Skeletal muscle tissue (tissue), 3 donors: ENCODE measurements at regions not wholly inside any gene's neighbourhood (a gene's known extent, or its start where the extent isn't known, plus 50 kb on each side); places are given as distances from the start of the nearest gene placed in this dataset.

Source experiments
- H3K27ac ChIP-seq: one replicate; pipeline ENCODE4 v1.7.0; 2013; ENCODE audit warnings: mild to moderate bottlenecking, low read depth, low read length, inconsistent platforms
- H3K27me3 ChIP-seq, 3 donors: one replicate each; pipeline ENCODE4 v1.7.0; 2013; ENCODE audit warnings: low read length in 3 of 3; ENCODE audit not compliant: control insufficient read depth in 3 of 3, insufficient read depth in 3 of 3
- H3K36me3 ChIP-seq, 3 donors: one replicate each; pipeline ENCODE4 v1.7.0; 2013; ENCODE audit warnings: low read length in 3 of 3; ENCODE audit not compliant: control insufficient read depth in 3 of 3, insufficient read depth in 3 of 3
- H3K4me1 ChIP-seq, 3 donors: one replicate each; pipeline ENCODE4 v1.7.0; 2013; ENCODE audit warnings: low read length in 3 of 3, mild to moderate bottlenecking in 3 of 3; ENCODE audit not compliant: control insufficient read depth in 3 of 3, insufficient read depth in 3 of 3
- H3K4me3 ChIP-seq, 3 donors: one replicate each; pipeline ENCODE4 v1.7.0; 2013; ENCODE audit warnings: low read length in 3 of 3
- H3K9ac ChIP-seq, 3 donors: one replicate each; pipeline ENCODE4 v1.7.0; 2013; ENCODE audit warnings: low read length in 3 of 3, mild to moderate bottlenecking in 3 of 3, moderate library complexity in 2 of 3, low read depth in 1 of 3
- H3K9me3 ChIP-seq, 3 donors: one replicate each; pipeline ENCODE4 v1.7.0; 2013; ENCODE audit warnings: low read length in 3 of 3; ENCODE audit not compliant: control insufficient read depth in 3 of 3
- donor health status: Osteomylitis.

GRCh38 chr2:2560374-2561015 is 229.4 kb upstream of the MYT1L start:
- H3K9ac ChIP-seq, result no peak overlapping the region
- H3K4me1 ChIP-seq, result no peaks in the 10 kb centered on the region
- peaks cover 0 to 4% (median 3%) of the 10 kb centered on the region in 3 donors for H3K27me3 ChIP-seq
- no peak overlapping the region for H3K4me3 ChIP-seq
- no peaks in the 10 kb centered on the region for H3K36me3 ChIP-seq
- H3K27ac ChIP-seq, result no peak overlapping the region
- H3K9me3 ChIP-seq, result no peaks in the 10 kb centered on the region

GRCh38 chr2:2558476-2558875 is 227.4 kb upstream of the MYT1L start:
- H3K9me3 ChIP-seq, result peaks cover 0 to 4% (median 0%) of the 10 kb centered on the region in 3 donors
- H3K4me1 ChIP-seq, result no peaks in the 10 kb centered on the region
- H3K27me3 ChIP-seq, result peaks cover 0 to 4% (median 3%) of the 10 kb centered on the region in 3 donors
- H3K27ac ChIP-seq, result no peak overlapping the region
- no peak overlapping the region for H3K9ac ChIP-seq
- H3K36me3 ChIP-seq, result no peaks in the 10 kb centered on the region
- H3K4me3 ChIP-seq, result no peak overlapping the region

- Histone ChIP-seq H3K27me3 (peaks cover 0 to 4% (median 3%) of the 10 kb centered on the region in 3 donors), H3K9ac (no peak overlapping the region), H3K36me3 (no peaks in the 10 kb centered on the region), H3K4me3 (no peak overlapping the region), H3K4me1 (no peaks in the 10 kb centered on the region), H3K27ac (no peak overlapping the region), H3K9me3 (peaks cover 0 to 4% (median 2%) of the 10 kb centered on the region in 3 donors)
Measured at GRCh38 chr2:2557475-2557874, 226.4 kb upstream of the MYT1L start.

GRCh38 chr2:2550856-2551255 is 219.8 kb upstream of the MYT1L start:
- H3K4me3 ChIP-seq, result no peak overlapping the region
- H3K27me3 ChIP-seq, result peaks cover 0 to 3% (median 0%) of the 10 kb centered on the region in 3 donors
- no peaks in the 10 kb centered on the region for H3K36me3 ChIP-seq
- H3K27ac ChIP-seq, result no peak overlapping the region
- no peak overlapping the region for H3K9ac ChIP-seq
- peaks cover 0 to 4% (median 3%) of the 10 kb centered on the region in 3 donors for H3K9me3 ChIP-seq
- H3K4me1 ChIP-seq, result no peaks in the 10 kb centered on the region

GRCh38 chr2:2547911-2548310 is 216.8 kb upstream of the MYT1L start:
- Histone ChIP-seq H3K9ac (no peak overlapping the region), H3K4me3 (no peak overlapping the region), H3K36me3 (no peaks in the 10 kb centered on the region)

GRCh38 chr2:2547451-2547850 is 216.4 kb upstream of the MYT1L start:
- H3K27me3 ChIP-seq, result peaks cover 0 to 4% (median 0%) of the 10 kb centered on the region in 3 donors
- peaks cover 0 to under 1% (median 0%) of the 10 kb centered on the region in 3 donors for H3K9me3 ChIP-seq
- no peaks in the 10 kb centered on the region for H3K4me1 ChIP-seq
- H3K4me3 ChIP-seq, result no peak overlapping the region
- no peaks in the 10 kb centered on the region for H3K36me3 ChIP-seq
- no peak overlapping the region for H3K9ac ChIP-seq
- H3K27ac ChIP-seq, result no peak overlapping the region

More at GRCh38 chr2:2547911-2548310, 216.8 kb upstream of the MYT1L start:
- Histone ChIP-seq H3K27me3 (peaks cover 0 to 4% (median 0%) of the 10 kb centered on the region in 3 donors), H3K27ac (no peak overlapping the region), H3K9me3 (peaks cover 0 to 3% (median 0%) of the 10 kb centered on the region in 3 donors), H3K4me1 (no peaks in the 10 kb centered on the region)

GRCh38 chr2:2546046-2546445 is 215.0 kb upstream of the MYT1L start:
- Histone ChIP-seq H3K4me3 (no peak overlapping the region), H3K9me3 (no peaks in the 10 kb centered on the region), H3K4me1 (peaks cover 5 to 7% (median 6%) of the 10 kb centered on the region in 3 donors), H3K9ac (no peak overlapping the region), H3K27ac (no peak overlapping the region), H3K27me3 (peaks cover 0 to 4% (median 0%) of the 10 kb centered on the region in 3 donors), H3K36me3 (no peaks in the 10 kb centered on the region)

- Histone ChIP-seq H3K36me3 (no peaks in the 10 kb centered on the region), H3K9me3 (no peaks in the 10 kb centered on the region), H3K27ac (no peak overlapping the region), H3K4me1 (peaks cover 6 to 17% (median 15%) of the 10 kb centered on the region in 3 donors), H3K4me3 (peak overlapping the region in 1 of 3 donors; percentile 13), H3K9ac (no peak overlapping the region), H3K27me3 (peaks cover 0 to 6% (median 0%) of the 10 kb centered on the region in 3 donors)
Measured at GRCh38 chr2:2542966-2543611, 212.0 kb upstream of the MYT1L start.

- Histone ChIP-seq H3K36me3 (no peaks in the 10 kb centered on the region), H3K4me3 (no peak overlapping the region), H3K9ac (no peak overlapping the region), H3K27me3 (peaks cover 0 to 6% (median 0%) of the 10 kb centered on the region in 3 donors), H3K27ac (no peak overlapping the region), H3K9me3 (no peaks in the 10 kb centered on the region), H3K4me1 (peaks cover 6 to 17% (median 15%) of the 10 kb centered on the region in 3 donors)
Measured at GRCh38 chr2:2542316-2542715, 211.2 kb upstream of the MYT1L start.

GRCh38 chr2:2540406-2540805 is 209.3 kb upstream of the MYT1L start:
- peak overlapping the region in 1 of 3 donors; percentile 35 for H3K4me3 ChIP-seq
- no peak overlapping the region for H3K9ac ChIP-seq
- no peaks in the 10 kb centered on the region for H3K9me3 ChIP-seq
- H3K27me3 ChIP-seq, result peaks cover 0 to 9% (median 0%) of the 10 kb centered on the region in 3 donors
- H3K36me3 ChIP-seq, result no peaks in the 10 kb centered on the region
- H3K4me1 ChIP-seq, result peaks cover 6 to 17% (median 15%) of the 10 kb centered on the region in 3 donors
- peak overlapping the region; percentile 19 for H3K27ac ChIP-seq
